BLaER1 treated with 17β-estradiol and CSF1 and Interleukin-3, amounts not matched to agents 10 nM and 100 nM (cell line): ENCODE measurements at regions not wholly inside any gene's neighbourhood (a gene's known extent, or its start where the extent isn't known, plus 50 kb on each side); places are given as distances from the start of the nearest gene placed in this dataset.

Source experiments
- H3K27ac ChIP-seq, 11 experiments: shearing (Covaris generic); formaldehyde crosslinking; 2 replicates each; pipeline ENCODE4 v1.8.1; 2022
- H3K27me3 ChIP-seq, 11 experiments: shearing (Covaris generic); formaldehyde crosslinking; 2 replicates each; pipeline ENCODE4 v1.8.1; 2022
- H3K36me3 ChIP-seq, 11 experiments: shearing (Covaris generic); formaldehyde crosslinking; 2 replicates each; pipeline ENCODE4 v1.8.1; 2022
- H3K4me1 ChIP-seq, 10 experiments: shearing (Covaris generic); formaldehyde crosslinking; 2 replicates each; pipeline ENCODE4 v1.8.1; 2022
- H3K4me2 ChIP-seq, 11 experiments: shearing (Covaris generic); formaldehyde crosslinking; 2 replicates each; pipeline ENCODE4 v1.8.1; 2022
- H3K4me3 ChIP-seq, 10 experiments: shearing (Covaris generic); formaldehyde crosslinking; 2 replicates each; pipeline ENCODE4 v1.8.1; 2022
- H3K9ac ChIP-seq, 11 experiments: shearing (Covaris generic); formaldehyde crosslinking; 2 replicates each; pipeline ENCODE4 v1.8.1; 2022
- H3K9me3 ChIP-seq, 11 experiments: shearing (Covaris generic); formaldehyde crosslinking; replicated peaks in 1 of 11; 2 replicates each; pipeline ENCODE4 v1.8.1; 2022
- H4K20me1 ChIP-seq, 11 experiments: shearing (Covaris generic); formaldehyde crosslinking; 2 replicates each; pipeline ENCODE4 v1.8.1; 2022
- Cebpa-rat ChIP-seq, 11 experiments: shearing (Covaris generic); IDR thresholded peaks; 2 replicates each; pipeline ENCODE4 v1.8.1; 2022

- no peak overlapping the region for H3K4me3 ChIP-seq
- no peaks in the 10 kb centered on the region for H3K36me3 ChIP-seq
- no peaks in the 10 kb centered on the region for H3K27me3 ChIP-seq
- H3K4me1 ChIP-seq: peaks cover 0 to 8% (median 0%) of the 10 kb centered on the region in 10 experiments; a peak in 2 of 20 replicates
- H3K9me3 ChIP-seq: no peaks in the 10 kb centered on the region
- H3K9ac ChIP-seq: no peak overlapping the region
- no peak overlapping the region for H3K4me2 ChIP-seq
- TF ChIP-seq Cebpa-rat (IDR thresholded peaks at IDR 0.05): no peak
- no peak overlapping the region for H3K27ac ChIP-seq
- peaks cover 0 to 15% (median 0%) of the 10 kb centered on the region in 11 experiments; a peak in 3 of 22 replicates for H4K20me1 ChIP-seq
Measured at GRCh38 chr15:77695548-77695947, 62.8 kb upstream of the LINGO1 start.

GRCh38 chr15:77693576-77693975 lies 60.9 kb upstream of the LINGO1 start:
- Histone ChIP-seq H3K9ac (no peak overlapping the region), H3K4me1 (peaks cover 0 to 28% (median 15%) of the 10 kb centered on the region in 10 experiments; a peak in 16 of 20 replicates), H3K27me3 (no peaks in the 10 kb centered on the region), H3K9me3 (no peaks in the 10 kb centered on the region), H3K4me2 (no peak overlapping the region), H3K27ac (no peak overlapping the region), H3K36me3 (no peaks in the 10 kb centered on the region), H3K4me3 (no peak overlapping the region), H4K20me1 (peaks cover 0 to 8% (median 0%) of the 10 kb centered on the region in 11 experiments; a peak in 1 of 22 replicates)
- no peak for TF ChIP-seq Cebpa-rat (IDR thresholded peaks at IDR 0.05)

- Histone ChIP-seq H4K20me1 (peaks cover 0 to 8% (median 0%) of the 10 kb centered on the region in 11 experiments; a peak in 1 of 22 replicates), H3K27me3 (no peaks in the 10 kb centered on the region), H3K27ac (no peak overlapping the region), H3K4me3 (no peak overlapping the region), H3K9me3 (no peaks in the 10 kb centered on the region), H3K4me2 (no peak overlapping the region), H3K36me3 (no peaks in the 10 kb centered on the region), H3K4me1 (peaks cover 0 to 38% (median 24%) of the 10 kb centered on the region in 10 experiments; a peak in 16 of 20 replicates), H3K9ac (no peak overlapping the region)
- no peak for TF ChIP-seq Cebpa-rat (IDR thresholded peaks at IDR 0.05)
Measured at GRCh38 chr15:77692614-77693013, 59.9 kb upstream of the LINGO1 start.

GRCh38 chr15:77691607-77692006 lies 58.9 kb upstream of the LINGO1 start:
- Histone ChIP-seq H3K9ac (no peak overlapping the region), H3K36me3 (no peaks in the 10 kb centered on the region), H4K20me1 (peaks cover 0 to 2% (median 0%) of the 10 kb centered on the region in 11 experiments; a peak in 1 of 22 replicates), H3K4me1 (peaks cover 0 to 44% (median 26%) of the 10 kb centered on the region in 10 experiments; a peak in 16 of 20 replicates), H3K27me3 (no peaks in the 10 kb centered on the region), H3K4me2 (no peak overlapping the region; a peak in 1 of 22 replicates), H3K27ac (no peak overlapping the region), H3K9me3 (no peaks in the 10 kb centered on the region), H3K4me3 (no peak overlapping the region)
- no peak for TF ChIP-seq Cebpa-rat (IDR thresholded peaks at IDR 0.05)

- Histone ChIP-seq H3K27me3 (no peaks in the 10 kb centered on the region), H3K4me1 (peaks cover 0 to 44% (median 26%) of the 10 kb centered on the region in 10 experiments; a peak in 16 of 20 replicates), H3K36me3 (no peaks in the 10 kb centered on the region), H4K20me1 (no peaks in the 10 kb centered on the region), H3K27ac (peak overlapping the region in 2 of 11 experiments; percentile 66 to 74; a peak in 3 of 22 replicates), H3K4me2 (peak overlapping the region in 6 of 11 experiments; percentile 2 to 85 (median 72); a peak in 11 of 22 replicates), H3K4me3 (no peak overlapping the region), H3K9ac (peak overlapping the region in 1 of 11 experiments; percentile 41; a peak in 1 of 22 replicates), H3K9me3 (no peaks in the 10 kb centered on the region)
- TF ChIP-seq Cebpa-rat (IDR thresholded peaks at IDR 0.05): no peak
Measured at GRCh38 chr15:77689821-77690220, 57.1 kb upstream of the LINGO1 start.

GRCh38 chr15:77688693-77689092 lies 56.0 kb upstream of the LINGO1 start:
- Histone ChIP-seq H4K20me1 (no peaks in the 10 kb centered on the region), H3K27me3 (no peaks in the 10 kb centered on the region), H3K9ac (peak overlapping the region in 2 of 11 experiments; percentile 39 to 41; a peak in 4 of 22 replicates), H3K27ac (peak overlapping the region in 6 of 11 experiments; percentile 35 to 74 (median 56); a peak in 9 of 22 replicates), H3K4me2 (peak overlapping the region in 10 of 11 experiments; percentile 2 to 85 (median 62); a peak in 16 of 22 replicates), H3K4me1 (peaks cover 0 to 51% (median 26%) of the 10 kb centered on the region in 10 experiments; a peak in 16 of 20 replicates), H3K9me3 (no peaks in the 10 kb centered on the region), H3K4me3 (no peak overlapping the region), H3K36me3 (no peaks in the 10 kb centered on the region)
- peak in 6 of 11 experiments; percentile 51 to 61 (median 58); a peak in 9 of 22 replicates for TF ChIP-seq Cebpa-rat (IDR thresholded peaks at IDR 0.05)

- H3K36me3 ChIP-seq: no peaks in the 10 kb centered on the region
- H4K20me1 ChIP-seq: no peaks in the 10 kb centered on the region
- H3K27me3 ChIP-seq: no peaks in the 10 kb centered on the region
- no peak overlapping the region for H3K4me3 ChIP-seq
- TF ChIP-seq Cebpa-rat (IDR thresholded peaks at IDR 0.05): no peak
- 0 out of 22 replicates have a peak, but pooled peaks cover 0 to under 1% (median 0%) of the 10 kb centered on the region in 11 experiments for H3K9me3 ChIP-seq
- H3K27ac ChIP-seq: peak overlapping the region in 6 of 11 experiments; percentile 26 to 67 (median 56); a peak in 10 of 22 replicates
- H3K9ac ChIP-seq: peak overlapping the region in 2 of 11 experiments; percentile 36 to 40; a peak in 2 of 22 replicates
- peak overlapping the region in 10 of 11 experiments; percentile 2 to 85 (median 62); a peak in 14 of 22 replicates for H3K4me2 ChIP-seq
- peaks cover 0 to 56% (median 26%) of the 10 kb centered on the region in 10 experiments; a peak in 16 of 20 replicates for H3K4me1 ChIP-seq
Measured at GRCh38 chr15:77688266-77688665, 55.6 kb upstream of the LINGO1 start.

- Histone ChIP-seq H3K27ac (no peak overlapping the region), H3K9me3 (0 out of 22 replicates have a peak, but pooled peaks cover 0 to 6% (median 0%) of the 10 kb centered on the region in 11 experiments), H3K27me3 (no peaks in the 10 kb centered on the region; a peak in 1 of 22 replicates), H4K20me1 (no peaks in the 10 kb centered on the region), H3K4me2 (no peak overlapping the region), H3K4me1 (peaks cover 7 to 55% (median 26%) of the 10 kb centered on the region in 10 experiments; a peak in 18 of 20 replicates), H3K36me3 (no peaks in the 10 kb centered on the region), H3K4me3 (no peak overlapping the region), H3K9ac (no peak overlapping the region)
- no peak for TF ChIP-seq Cebpa-rat (IDR thresholded peaks at IDR 0.05)
Measured at GRCh38 chr15:77685082-77685815, 52.5 kb upstream of the LINGO1 start.
